Right lobe of liver (tissue), 4 donors: ENCODE measurements at regions not wholly inside any gene's neighbourhood (a gene's known extent, or its start where the extent isn't known, plus 50 kb on each side); places are given as distances from the start of the nearest gene placed in this dataset.

Experiments used
- CTCF ChIP-seq, 4 donors: fragments of 200-600 bp in 3 of 4; fragments of 450-650 bp in 1 of 4; IDR thresholded peaks; one replicate each; pipeline versions ENCODE4 v1.5.1 to v1.8.0; 2016 to 2022; ENCODE audit warnings: antibody characterized with exemption in 4 of 4, mild to moderate bottlenecking in 2 of 4
- POLR2A ChIP-seq: fragments of 450-650 bp; IDR thresholded peaks from one replicate; pipeline ENCODE4 v1.6.1; 2017; ENCODE audit warnings: antibody characterized with exemption, mild to moderate bottlenecking
- donor health status: DM: no; HTN: no; CAD: no.
- donor health status: DM: no; HTN: no; CAD: no.
- donor health status: DM: no; HTN: yes; CAD: no.

GRCh38 chr10:8815969-8816368 is 761.5 kb downstream of the GATA3 start:
- no peak for TF ChIP-seq CTCF (IDR thresholded peaks at IDR 0.05)
- TF ChIP-seq POLR2A = no peak
